Effector CD4-positive, alpha-beta T cell (primary cell): ENCODE measurements at regions not wholly inside any gene's neighbourhood (a gene's known extent, or its start where the extent isn't known, plus 50 kb on each side); places are given as distances from the start of the nearest gene placed in this dataset.
"Not testable (repeated sequence)": the region's sequence is repeated elsewhere in the genome, so short reads cannot be mapped to it uniquely, and the experiment has no call there.

Experiments used
- DNase-seq: peaks from one replicate; pipeline ENCODE4 v3.0.0-alpha.2; 2020

- DNase-seq: no peak
These were observed 153.1 kb downstream of the BRD1 start for GRCh38 chr22:49674479-49675050.

- DNase-seq: no peak
These were observed 154.6 kb downstream of the BRD1 start for GRCh38 chr22:49673048-49673447.

GRCh38 chr22:49672014-49672516, 155.6 kb downstream of the BRD1 start:
- DNase-seq: no peak

- DNase-seq: no peak
These were observed 156.2 kb downstream of the BRD1 start for GRCh38 chr22:49671331-49672013.

- no peak for DNase-seq
These were observed 157.0 kb downstream of the BRD1 start for GRCh38 chr22:49670456-49671330.

GRCh38 chr22:49669969-49670455, 157.7 kb downstream of the BRD1 start:
- DNase-seq: not testable (repeated sequence)

- DNase-seq: not testable (repeated sequence)
These were observed 158.2 kb downstream of the BRD1 start for GRCh38 chr22:49669427-49669968.

GRCh38 chr22:49668402-49668801, 159.3 kb downstream of the BRD1 start:
- DNase-seq: no peak

GRCh38 chr22:49667236-49667635, 160.4 kb downstream of the BRD1 start:
- no peak for DNase-seq

- no peak for DNase-seq
These were observed 161.4 kb downstream of the BRD1 start for GRCh38 chr22:49666146-49666809.

- no peak for DNase-seq
These were observed 162.8 kb downstream of the BRD1 start for GRCh38 chr22:49664891-49665290.

- no peak for DNase-seq
These were observed 163.2 kb downstream of the BRD1 start for GRCh38 chr22:49664371-49664881.

GRCh38 chr22:49663823-49664222, 163.8 kb downstream of the BRD1 start:
- DNase-seq: no peak

GRCh38 chr22:49663311-49663711, 164.4 kb downstream of the BRD1 start:
- no peak for DNase-seq

GRCh38 chr22:49662681-49663080, 165.0 kb downstream of the BRD1 start:
- DNase-seq: no peak

GRCh38 chr22:49660794-49661781, 166.6 kb downstream of the BRD1 start:
- DNase-seq: no peak

- DNase-seq: no peak
These were observed 167.4 kb downstream of the BRD1 start for GRCh38 chr22:49660321-49660720.

GRCh38 chr22:49659924-49660315, 167.8 kb downstream of the BRD1 start:
- DNase-seq: no peak

- no peak for DNase-seq
These were observed 168.3 kb downstream of the BRD1 start for GRCh38 chr22:49659281-49659923.

- DNase-seq: no peak
These were observed 168.8 kb downstream of the BRD1 start for GRCh38 chr22:49658902-49659280.
